ENCODE measurements at regions not wholly inside any gene's neighbourhood (a gene's known extent, or its start where the extent isn't known, plus 50 kb on each side); places are given as distances from the start of the nearest gene placed in this dataset.

- ATAC-seq (no peak), DNase-seq (no peak)
- no peaks in the 10 kb centered on the region for H3K36me3 ChIP-seq
- in situ Hi-C loops (cut with MboI; ENCODE audit: low sequenced_read_pairs in 4 of 4) (no loop called here), intact Hi-C loops (cut with DNase I; ENCODE audit: low total_unique reads) (no loop called here)
- H3K4me3 ChIP-seq, result no peak overlapping the region
- TF ChIP-seq, protein P1, sequence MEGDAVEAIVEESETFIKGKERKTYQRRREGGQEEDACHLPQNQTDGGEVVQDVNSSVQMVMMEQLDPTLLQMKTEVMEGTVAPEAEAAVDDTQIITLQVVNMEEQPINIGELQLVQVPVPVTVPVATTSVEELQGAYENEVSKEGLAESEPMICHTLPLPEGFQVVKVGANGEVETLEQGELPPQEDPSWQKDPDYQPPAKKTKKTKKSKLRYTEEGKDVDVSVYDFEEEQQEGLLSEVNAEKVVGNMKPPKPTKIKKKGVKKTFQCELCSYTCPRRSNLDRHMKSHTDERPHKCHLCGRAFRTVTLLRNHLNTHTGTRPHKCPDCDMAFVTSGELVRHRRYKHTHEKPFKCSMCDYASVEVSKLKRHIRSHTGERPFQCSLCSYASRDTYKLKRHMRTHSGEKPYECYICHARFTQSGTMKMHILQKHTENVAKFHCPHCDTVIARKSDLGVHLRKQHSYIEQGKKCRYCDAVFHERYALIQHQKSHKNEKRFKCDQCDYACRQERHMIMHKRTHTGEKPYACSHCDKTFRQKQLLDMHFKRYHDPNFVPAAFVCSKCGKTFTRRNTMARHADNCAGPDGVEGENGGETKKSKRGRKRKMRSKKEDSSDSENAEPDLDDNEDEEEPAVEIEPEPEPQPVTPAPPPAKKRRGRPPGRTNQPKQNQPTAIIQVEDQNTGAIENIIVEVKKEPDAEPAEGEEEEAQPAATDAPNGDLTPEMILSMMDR (IDR thresholded peaks at IDR 0.05 in 4 of 5, conservative IDR thresholded peaks at IDR 0.05 in 1 of 5), result no peak
- no peak for TF ChIP-seq POLR2A (IDR thresholded peaks at IDR 0.05)
- no peaks in the 10 kb centered on the region for H3K27me3 ChIP-seq
- no peaks in the 10 kb centered on the region for H3K4me1 ChIP-seq
- no peaks in the 10 kb centered on the region for H3K9me3 ChIP-seq
- H3K27ac ChIP-seq, result no peak overlapping the region
Measured at GRCh38 chr20:43262341-43262740, 72.6 kb upstream of the PTPRT start.

DNA sequence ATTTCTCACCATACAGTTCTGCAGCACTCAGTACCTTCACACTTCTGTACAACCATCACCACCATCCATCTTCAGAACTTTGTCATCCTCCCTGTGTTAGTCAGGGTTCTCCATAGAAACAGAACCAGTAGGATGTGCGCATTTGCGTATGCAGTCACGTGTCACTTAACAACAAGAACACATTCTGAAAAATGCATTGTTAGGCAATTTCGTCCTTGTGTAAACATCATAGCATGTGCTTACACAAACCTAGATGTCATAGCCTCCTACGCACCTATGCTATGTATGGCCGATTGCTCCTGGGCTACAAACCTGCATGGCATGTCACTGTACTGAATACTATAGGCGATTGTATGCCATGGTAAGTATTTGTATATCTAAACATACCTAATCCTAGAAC lies 66.2 kb upstream of the PTPRT start:
- no peak for ATAC-seq
- TF ChIP-seq POLR2A (IDR thresholded peaks at IDR 0.05), result no peak
- TF ChIP-seq, protein P1 (IDR thresholded peaks at IDR 0.05 in 4 of 5, conservative IDR thresholded peaks at IDR 0.05 in 1 of 5), result no peak

GRCh38 chr20:43252761-43253160 lies 63.1 kb upstream of the PTPRT start:
- Histone ChIP-seq H3K36me3 (no peaks in the 10 kb centered on the region), H3K27ac (no peak overlapping the region), H3K27me3 (no peaks in the 10 kb centered on the region), H3K4me1 (no peaks in the 10 kb centered on the region), H3K4me3 (no peak overlapping the region), H3K9me3 (no peaks in the 10 kb centered on the region)
- DNase-seq (no peak), ATAC-seq (no peak)
- intact Hi-C loops (cut with DNase I; ENCODE audit: low total_unique reads) (no loop called here), in situ Hi-C loops (cut with MboI; ENCODE audit: low sequenced_read_pairs in 4 of 4) (no loop called here)
- no peak for TF ChIP-seq POLR2A (IDR thresholded peaks at IDR 0.05)
- TF ChIP-seq, protein P1 (IDR thresholded peaks at IDR 0.05 in 4 of 5, conservative IDR thresholded peaks at IDR 0.05 in 1 of 5), result no peak

More for the DNA sequence above, 66.2 kb upstream of the PTPRT start:
- Histone ChIP-seq H3K4me1 (no peaks in the 10 kb centered on the region), H3K4me3 (no peak overlapping the region), H3K9me3 (no peaks in the 10 kb centered on the region), H3K27me3 (no peaks in the 10 kb centered on the region), H3K36me3 (no peaks in the 10 kb centered on the region), H3K27ac (no peak overlapping the region)
- no peak for DNase-seq
- in situ Hi-C loops (cut with MboI; ENCODE audit: low sequenced_read_pairs in 4 of 4) (no loop called here), intact Hi-C loops (cut with DNase I; ENCODE audit: low total_unique reads) (no loop called here)

DNA sequence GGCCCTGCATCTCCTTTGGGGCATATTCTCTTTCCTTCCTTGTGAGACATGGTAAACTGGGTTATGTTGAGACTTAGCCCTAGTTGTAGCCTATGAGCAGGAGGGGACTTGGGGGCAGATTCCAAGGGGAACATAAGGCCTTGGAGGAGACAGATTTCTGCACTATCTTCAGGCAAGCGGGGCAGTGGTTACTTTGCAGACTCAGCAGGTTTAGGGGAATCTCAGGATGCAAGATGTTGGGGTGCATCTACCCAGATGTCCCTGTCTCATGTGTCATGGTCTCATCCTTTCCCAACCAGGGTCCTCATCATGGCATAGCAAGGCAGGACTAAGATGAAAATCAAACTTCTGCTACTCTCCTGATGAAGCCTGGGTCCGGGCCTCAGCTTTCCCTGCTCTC lies 58.6 kb upstream of the PTPRT start:
- in situ Hi-C loops (cut with MboI; ENCODE audit: low sequenced_read_pairs in 4 of 4), result no loop called here
- Histone ChIP-seq H3K4me3 (no peak overlapping the region), H3K36me3 (no peaks in the 10 kb centered on the region), H3K4me1 (no peaks in the 10 kb centered on the region), H3K27me3 (no peaks in the 10 kb centered on the region), H3K9me3 (no peaks in the 10 kb centered on the region), H3K27ac (no peak overlapping the region)
- no peak for DNase-seq
- TF ChIP-seq, protein P1 (IDR thresholded peaks at IDR 0.05 in 4 of 5, conservative IDR thresholded peaks at IDR 0.05 in 1 of 5), result no peak
- no peak for TF ChIP-seq POLR2A (IDR thresholded peaks at IDR 0.05)
- ATAC-seq, result no peak
- intact Hi-C loops (cut with DNase I; ENCODE audit: low total_unique reads), result no loop called here

GRCh38 chr20:43247361-43247760 lies 57.7 kb upstream of the PTPRT start:
- no peak for TF ChIP-seq POLR2A (IDR thresholded peaks at IDR 0.05)
- TF ChIP-seq, protein P1 (IDR thresholded peaks at IDR 0.05 in 4 of 5, conservative IDR thresholded peaks at IDR 0.05 in 1 of 5), result no peak
- no peak overlapping the region for H3K4me3 ChIP-seq
- no peaks in the 10 kb centered on the region for H3K27me3 ChIP-seq
- DNase-seq (no peak), ATAC-seq (no peak)
- H3K9me3 ChIP-seq, result no peaks in the 10 kb centered on the region
- H3K36me3 ChIP-seq, result no peaks in the 10 kb centered on the region
- intact Hi-C loops (cut with DNase I; ENCODE audit: low total_unique reads) (no loop called here), in situ Hi-C loops (cut with MboI; ENCODE audit: low sequenced_read_pairs in 4 of 4) (no loop called here)
- no peaks in the 10 kb centered on the region for H3K4me1 ChIP-seq
- no peak overlapping the region for H3K27ac ChIP-seq
